ENCODE measurements at regions not wholly inside any gene's neighbourhood (a gene's known extent, or its start where the extent isn't known, plus 50 kb on each side); places are given as distances from the start of the nearest gene placed in this dataset.

GRCh38 chr2:67216881-67217280 is 180.3 kb upstream of the ETAA1 start:
- Histone ChIP-seq H4K20me1 (ENCODE audit: control insufficient read depth, insufficient read depth, insufficient read length) (peaks cover 2% of the 10 kb centered on the region), H3K79me2 (ENCODE audit: insufficient read depth, low read length) (no peaks in the 10 kb centered on the region), H3T11ph (ENCODE audit: low read length) (no peak overlapping the region), H3K23me2 (ENCODE audit: insufficient read length, low read depth, low read length, poor library complexity, severe bottlenecking) (no peaks in the 10 kb centered on the region), H3K9me3 (ENCODE audit: control insufficient read depth, low read depth, low read length) (no peaks in the 10 kb centered on the region), H3K18ac (ENCODE audit: insufficient read length, low read depth, low read length) (no peak overlapping the region), H2BK5ac (ENCODE audit: insufficient read length, low read length) (no peak overlapping the region), H2BK15ac (ENCODE audit: low read depth, low read length) (no peak overlapping the region), H3K56ac (ENCODE audit: insufficient read length, low read depth, low read length) (no peak overlapping the region), H3K9ac (ENCODE audit: extremely low read depth, insufficient read length, low read length) (no peak overlapping the region), H2AFZ (ENCODE audit: low read length) (no peak overlapping the region), H3K4me2 (ENCODE audit: insufficient read depth, insufficient read length, low read length) (no peak overlapping the region), H3K4ac (ENCODE audit: low read depth, low read length) (no peak overlapping the region), H3K27me3 (ENCODE audit: insufficient read depth, low read length) (no peaks in the 10 kb centered on the region), H3K27ac (ENCODE audit: insufficient read length, low read depth, low read length) (no peak overlapping the region), H3K4me1 (ENCODE audit: insufficient read depth, low read length) (peaks cover 4% of the 10 kb centered on the region; the same call in 1 of the 2 replicates), H4K8ac (replicated peaks; ENCODE audit: insufficient read length, low read depth, low read length) (no peak overlapping the region), H2BK12ac (ENCODE audit: insufficient read length, low read depth, low read length) (no peak overlapping the region), H2AK5ac (ENCODE audit: insufficient read length, low read length) (no peak overlapping the region), H3K79me1 (ENCODE audit: insufficient read depth, low read depth, low read length, poor library complexity, severe bottlenecking) (no peaks in the 10 kb centered on the region), H3K14ac (ENCODE audit: insufficient read depth, low read length) (no peak overlapping the region), H2BK120ac (ENCODE audit: low read depth, low read length, poor library complexity, severe bottlenecking) (no peak overlapping the region), H4K5ac (ENCODE audit: insufficient read length, low read depth, low read length) (no peak overlapping the region), H4K91ac (ENCODE audit: insufficient read length, low read depth, low read length) (no peak overlapping the region), H2BK20ac (ENCODE audit: low read depth, low read length, poor library complexity, severe bottlenecking) (no peak overlapping the region), H3K23ac (ENCODE audit: insufficient read length, low read depth, low read length) (no peak overlapping the region)
- DNase-seq: no peak
- H3K4me1 Mint-ChIP-seq: peaks cover 23 to 29% of the 10 kb centered on the region in 2 experiments
- no peaks in the 10 kb centered on the region for H3K27me3 Mint-ChIP-seq (ENCODE audit: low read depth)
- H3K27ac Mint-ChIP-seq: no peak overlapping the region; a peak in 1 of 7 replicates
- WGBS (ENCODE audit: extremely low coverage, insufficient read length, low lambda C conversion rate): no CpG with 5 or more reads among the region's 1 CpG
- H3K9me3 Mint-ChIP-seq: peaks cover 8 to 15% of the 10 kb centered on the region in 2 experiments
- no peak for TF ChIP-seq CTCF (conservative IDR thresholded peaks at IDR 0.05)
- peaks cover 6 to 17% (median 9%) of the 10 kb centered on the region in 3 experiments for H3K36me3 Mint-ChIP-seq (ENCODE audit: insufficient read depth in 1 of 3, low read depth in 3 of 3)
- H3K4me3 Mint-ChIP-seq: no peak overlapping the region

Measured in H9 (cell line).